ENCODE measurements at regions not wholly inside any gene's neighbourhood (a gene's known extent, or its start where the extent isn't known, plus 50 kb on each side); places are given as distances from the start of the nearest gene placed in this dataset.
"Not testable (repeated sequence)": the region's sequence is repeated elsewhere in the genome, so short reads cannot be mapped to it uniquely, and the experiment has no call there.

- H3K9me3 ChIP-seq; DNase-seq (ENCODE audit: low spot score); H3K27me3 ChIP-seq; H3K27ac ChIP-seq; H3K4me1 ChIP-seq; H3K4me3 ChIP-seq; H3K36me3 ChIP-seq: not testable (repeated sequence)
These were observed 52.9 kb downstream of the OR52B4 start for GRCh38 chr11:4315292-4315691.

GRCh38 chr11:4277225-4277624 lies 91.0 kb downstream of the OR52B4 start:
- DNase-seq (ENCODE audit: low spot score); H3K4me1 ChIP-seq; H3K27me3 ChIP-seq; H3K27ac ChIP-seq; H3K36me3 ChIP-seq; H3K4me3 ChIP-seq; H3K9me3 ChIP-seq: not testable (repeated sequence)

GRCh38 chr11:4251085-4251484 lies 117.1 kb downstream of the OR52B4 start:
- not testable (repeated sequence) for H3K36me3 ChIP-seq; H3K4me3 ChIP-seq; H3K27me3 ChIP-seq; DNase-seq (ENCODE audit: low spot score); H3K27ac ChIP-seq; H3K4me1 ChIP-seq; H3K9me3 ChIP-seq

- H3K36me3 ChIP-seq; H3K4me1 ChIP-seq; H3K4me3 ChIP-seq; H3K9me3 ChIP-seq; H3K27me3 ChIP-seq; H3K27ac ChIP-seq; DNase-seq (ENCODE audit: low spot score): not testable (repeated sequence)
These were observed 118.7 kb downstream of the OR52B4 start for GRCh38 chr11:4249475-4249874.

- H3K36me3 ChIP-seq; H3K27me3 ChIP-seq; H3K27ac ChIP-seq; DNase-seq (ENCODE audit: low spot score); H3K4me3 ChIP-seq; H3K9me3 ChIP-seq; H3K4me1 ChIP-seq: not testable (repeated sequence)
These were observed 130.4 kb downstream of the OR52B4 start for GRCh38 chr11:4237771-4238170.

- H3K9me3 ChIP-seq; H3K4me3 ChIP-seq; H3K4me1 ChIP-seq; DNase-seq (ENCODE audit: low spot score); H3K27me3 ChIP-seq; H3K27ac ChIP-seq; H3K36me3 ChIP-seq: not testable (repeated sequence)
These were observed 124.3 kb downstream of the RRM1 start for GRCh38 chr11:4218857-4219256.

- Histone ChIP-seq H3K27me3 (peaks cover 0 to 7% of the 10 kb centered on the region in 2 donors), H3K36me3 (no peaks in the 10 kb centered on the region), H3K4me3 (no peak overlapping the region), H3K4me1 (no peaks in the 10 kb centered on the region), H3K27ac (no peak overlapping the region), H3K9me3 (no peaks in the 10 kb centered on the region)
- no peak for DNase-seq (ENCODE audit: low spot score)
- no peak for TF ChIP-seq CTCF (IDR thresholded peaks at IDR 0.05)
These were observed 119.1 kb downstream of the RRM1 start for GRCh38 chr11:4213746-4214145.

- Histone ChIP-seq H3K9me3 (no peaks in the 10 kb centered on the region), H3K36me3 (no peaks in the 10 kb centered on the region), H3K4me3 (no peak overlapping the region), H3K27me3 (peaks cover 0 to 7% of the 10 kb centered on the region in 2 donors), H3K4me1 (no peaks in the 10 kb centered on the region), H3K27ac (no peak overlapping the region)
- no peak for TF ChIP-seq CTCF (IDR thresholded peaks at IDR 0.05)
- no peak for DNase-seq (ENCODE audit: low spot score)
These were observed 117.4 kb downstream of the RRM1 start for GRCh38 chr11:4211991-4212390.

GRCh38 chr11:4203603-4204360 lies 109.2 kb downstream of the RRM1 start:
- Histone ChIP-seq H3K36me3 (no peaks in the 10 kb centered on the region), H3K9me3 (no peaks in the 10 kb centered on the region), H3K27me3 (no peaks in the 10 kb centered on the region), H3K4me1 (peaks cover 0 to 4% of the 10 kb centered on the region in 2 donors), H3K27ac (peak overlapping the region in 1 of 2 donors; percentile 79), H3K4me3 (no peak overlapping the region)
- TF ChIP-seq CTCF (IDR thresholded peaks at IDR 0.05): no peak
- DNase-seq (ENCODE audit: low spot score): no peak

Measured in right atrium auricular region (tissue), 2 donors.